AG04450 (cell line): ENCODE measurements at regions not wholly inside any gene's neighbourhood (a gene's known extent, or its start where the extent isn't known, plus 50 kb on each side); places are given as distances from the start of the nearest gene placed in this dataset.
"Not testable (repeated sequence)": the region's sequence is repeated elsewhere in the genome, so short reads cannot be mapped to it uniquely, and the experiment has no call there.

Experiments
- CTCF ChIA-PET: fragments of 300-600, 350-600 bp; formaldehyde crosslinking; extraction: SDS; loops from one replicate; lab custom pipeline; 2022; ENCODE audit warnings: antibody characterized with exemption, inconsistent platforms; lab: Charles Lee
- POLR2A ChIA-PET: fragments of 350-600 bp; formaldehyde crosslinking; extraction: SDS; loops from one replicate; lab custom pipeline; 2021; ENCODE audit warnings: antibody characterized with exemption, inconsistent platforms; lab: Yijun Ruan, JAX
- DNase-seq: peaks from one replicate; pipeline ENCODE4 v3.0.0-alpha.2; 2011; ENCODE audit warnings: low read depth, low spot score
- H3K27ac ChIP-seq: one replicate; pipeline ENCODE4 v1.5.1; 2012; ENCODE audit warnings: low read depth, low read length, control low read depth
- H3K27me3 ChIP-seq: one replicate; pipeline ENCODE4 v1.6.0; 2012; ENCODE audit warnings: low read length; ENCODE audit not compliant: control insufficient read depth, insufficient read depth
- H3K4me3 ChIP-seq: 2 replicates; pipeline ENCODE4 v1.5.1; 2011; ENCODE audit warnings: mild to moderate bottlenecking, low read depth, low read length, control low read depth
- H3K9me3 ChIP-seq: 2 replicates; pipeline ENCODE4 v1.5.1; 2012; ENCODE audit warnings: low read length; ENCODE audit not compliant: control insufficient read depth, insufficient read depth
- CTCF ChIP-seq: IDR thresholded peaks from 2 replicates; pipeline ENCODE4 v1.5.1; 2011; ENCODE audit warnings: low read depth, low read length, control low read depth, inconsistent platforms

DNA sequence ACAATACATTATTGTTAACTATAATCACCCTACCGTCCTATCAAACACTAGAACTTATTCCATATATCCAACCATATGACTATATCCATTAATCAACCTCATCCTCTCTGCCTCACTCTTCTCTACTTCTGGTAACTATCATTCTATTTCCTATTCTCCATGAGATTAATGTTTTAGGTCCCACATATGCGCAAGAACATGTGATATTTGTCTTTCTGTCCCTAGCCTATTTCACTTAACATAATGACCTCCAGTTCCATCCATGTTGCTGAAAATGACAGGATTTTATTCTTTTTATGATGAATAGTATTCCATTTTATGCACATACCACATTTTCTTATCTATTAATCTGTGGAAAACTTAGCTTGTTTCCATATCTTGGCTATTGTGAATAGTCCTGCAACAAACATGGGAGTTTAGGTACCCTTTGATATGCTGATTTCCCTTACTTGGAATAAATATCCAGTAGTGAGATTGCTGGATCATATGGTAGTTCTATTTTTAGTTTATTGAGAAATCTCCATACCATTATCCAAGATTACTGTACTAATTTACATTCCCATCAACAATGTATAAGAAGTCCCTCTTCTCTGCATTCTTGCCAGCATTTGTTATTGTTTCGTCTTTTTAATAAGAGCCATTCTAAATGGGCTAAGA is 289.4 kb upstream of the GJE1 start:
- TF ChIP-seq CTCF = no peak
- ChIA-PET CTCF (no interaction called here), POLR2A (no interaction called here)
- no peak overlapping the region for H3K27ac ChIP-seq
- H3K9me3 ChIP-seq = no peaks in the 10 kb centered on the region
- no peak overlapping the region for H3K4me3 ChIP-seq
- no peaks in the 10 kb centered on the region for H3K27me3 ChIP-seq
- DNase-seq = no peak

DNA sequence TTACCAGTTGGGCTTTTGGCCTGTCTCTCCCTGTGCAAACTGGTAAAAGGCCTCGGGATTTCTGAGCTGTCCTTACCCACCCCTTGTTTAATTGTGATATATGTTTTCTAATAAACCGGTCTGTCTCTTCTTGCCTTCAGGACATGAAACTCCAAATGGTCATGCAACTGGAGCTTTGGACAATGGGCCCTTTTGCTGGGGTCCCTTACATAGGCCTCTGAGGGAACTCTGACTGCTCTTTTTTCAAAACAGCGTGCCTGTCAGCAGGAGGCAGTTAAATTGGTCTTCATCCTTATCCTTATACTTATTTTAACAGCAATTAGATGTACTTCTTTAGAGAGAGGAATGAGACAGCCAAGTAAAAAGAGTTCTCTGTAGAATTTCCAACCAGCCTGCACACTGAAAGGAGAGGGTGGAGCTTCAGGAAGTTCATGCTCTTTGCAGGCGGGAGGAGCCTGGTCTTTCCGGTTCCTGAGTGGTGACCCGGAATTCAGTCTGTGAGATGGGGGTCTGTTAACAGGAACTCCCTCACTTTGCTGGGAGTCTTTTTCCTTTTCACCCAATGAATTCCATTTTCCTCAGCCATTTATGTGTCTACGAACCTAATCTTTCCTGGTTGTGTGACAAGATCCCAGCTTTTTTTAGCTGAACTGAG is 299.6 kb upstream of the GJE1 start:
- DNase-seq = no peak
- no peak overlapping the region for H3K4me3 ChIP-seq
- no peak overlapping the region for H3K27ac ChIP-seq
- no peaks in the 10 kb centered on the region for H3K27me3 ChIP-seq
- ChIA-PET POLR2A (no interaction called here), CTCF (interaction anchor here (0.7 kb wide), 1 partner anchor 554 kb away, joined by 3 read pairs; no protein-coding TSS in a partner anchor)
- no peak for TF ChIP-seq CTCF
- no peaks in the 10 kb centered on the region for H3K9me3 ChIP-seq

GRCh38 chr6:141830530-141830929 is 302.2 kb upstream of the GJE1 start:
- Histone ChIP-seq H3K27me3 (no peaks in the 10 kb centered on the region), H3K9me3 (no peaks in the 10 kb centered on the region), H3K4me3 (no peak overlapping the region), H3K27ac (no peak overlapping the region)
- ChIA-PET POLR2A (no interaction called here), CTCF (no interaction called here)
- TF ChIP-seq CTCF = no peak
- no peak for DNase-seq

GRCh38 chr6:141829566-141830360 is 303.0 kb upstream of the GJE1 start:
- H3K27me3 ChIP-seq = no peaks in the 10 kb centered on the region
- ChIA-PET CTCF (no interaction called here), POLR2A (no interaction called here)
- H3K27ac ChIP-seq = no peak overlapping the region
- DNase-seq = no peak
- no peak overlapping the region for H3K4me3 ChIP-seq
- no peaks in the 10 kb centered on the region for H3K9me3 ChIP-seq
- no peak for TF ChIP-seq CTCF

GRCh38 chr6:141824350-141824749 is 308.4 kb upstream of the GJE1 start:
- Histone ChIP-seq H3K27me3 (no peaks in the 10 kb centered on the region), H3K4me3 (no peak overlapping the region), H3K27ac (no peak overlapping the region), H3K9me3 (no peaks in the 10 kb centered on the region)
- no peak for DNase-seq
- no peak for TF ChIP-seq CTCF
- CTCF ChIA-PET = no interaction called here
- POLR2A ChIA-PET = no interaction called here

DNA sequence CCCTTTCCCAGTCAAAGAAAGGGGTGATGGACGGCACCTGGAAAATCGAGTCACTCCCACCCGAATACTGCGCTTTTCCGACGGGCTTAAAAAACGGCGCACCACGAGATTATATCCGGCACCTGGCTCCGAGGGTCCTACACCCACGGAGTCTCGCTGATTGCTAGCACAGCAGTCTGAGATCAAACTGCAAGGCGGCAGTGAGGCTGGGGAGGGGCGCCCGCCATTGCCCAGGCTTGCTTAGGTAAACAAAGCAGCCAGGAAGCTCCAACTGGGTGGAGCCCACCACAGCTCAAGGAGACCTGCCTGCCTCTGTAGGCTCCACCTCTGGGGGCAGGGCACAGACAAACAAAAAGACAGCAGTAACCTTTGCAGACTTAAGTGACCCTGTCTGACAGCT is 317.7 kb upstream of the GJE1 start:
- H3K9me3 ChIP-seq, H3K27ac ChIP-seq, H3K27me3 ChIP-seq, POLR2A ChIA-PET, DNase-seq, CTCF ChIA-PET, H3K4me3 ChIP-seq: not testable (repeated sequence)
